Natural killer cell (primary cell): ENCODE measurements at regions not wholly inside any gene's neighbourhood (a gene's known extent, or its start where the extent isn't known, plus 50 kb on each side); places are given as distances from the start of the nearest gene placed in this dataset.
"Not testable (repeated sequence)": the region's sequence is repeated elsewhere in the genome, so short reads cannot be mapped to it uniquely, and the experiment has no call there.

Experiments used
- ATAC-seq, 3 donors: fragments of 150-1000 bp in 2 of 3; fragments of 200-7000 bp in 1 of 3; cut with Tn5 transposase; 1 replicate in 1 of 3; 2 replicates in 2 of 3; pipeline ENCODE4 v1.10.0; 2021; ENCODE audit warnings: mild to moderate bottlenecking in 2 of 3, moderate library complexity in 2 of 3
- DNase-seq, 2 donors: peaks; one replicate each; pipeline versions ENCODE4 v3.0.0 to v3.0.0-alpha.2; 2013 to 2021; ENCODE audit warnings: mixed read lengths in 1 of 2
- H3K27ac ChIP-seq: one replicate; pipeline ENCODE4 v1.5.1; 2013; ENCODE audit warnings: mild to moderate bottlenecking, low read length
- H3K27me3 ChIP-seq: one replicate; pipeline ENCODE4 v1.6.1; 2013; ENCODE audit warnings: low read length; ENCODE audit not compliant: control insufficient read depth, insufficient read depth
- H3K36me3 ChIP-seq: one replicate; pipeline ENCODE4 v1.6.1; 2013; ENCODE audit warnings: low read length; ENCODE audit not compliant: control insufficient read depth, insufficient read depth
- H3K4me1 ChIP-seq: one replicate; pipeline ENCODE4 v1.6.1; 2013; ENCODE audit warnings: low read length; ENCODE audit not compliant: control insufficient read depth, insufficient read depth
- H3K4me3 ChIP-seq: one replicate; pipeline ENCODE4 v1.5.1; 2013; ENCODE audit warnings: low read length
- H3K9me3 ChIP-seq: one replicate; pipeline ENCODE4 v1.6.1; 2013; ENCODE audit warnings: low read length; ENCODE audit not compliant: control insufficient read depth, insufficient read depth
- H3K27ac Mint-ChIP-seq, 2 donors: one replicate each; pipeline ENCODE4 v1.8.0; 2022; ENCODE audit warnings: mild to moderate bottlenecking in 2 of 2, mixed read lengths in 2 of 2, moderate library complexity in 1 of 2
- H3K27me3 Mint-ChIP-seq, 2 donors: one replicate each; pipeline ENCODE4 v1.8.0; 2022; ENCODE audit warnings: low read depth in 2 of 2, mixed read lengths in 2 of 2
- H3K36me3 Mint-ChIP-seq: one replicate; pipeline ENCODE4 v1.8.0; 2022; ENCODE audit warnings: mixed read lengths
- H3K4me1 Mint-ChIP-seq, 2 donors: one replicate each; pipeline ENCODE4 v1.8.0; 2022; ENCODE audit warnings: mixed read lengths in 2 of 2
- H3K4me3 Mint-ChIP-seq: one replicate; pipeline ENCODE4 v1.8.0; 2022; ENCODE audit warnings: mild to moderate bottlenecking, moderate library complexity, mixed read lengths
- H3K9me3 Mint-ChIP-seq, 2 donors: one replicate each; pipeline ENCODE4 v1.8.0; 2022; ENCODE audit warnings: mixed read lengths in 2 of 2
- CTCF ChIP-seq: fragments of 200-600 bp; IDR thresholded peaks from one replicate; pipeline ENCODE4 v1.8.0; 2022; ENCODE audit warnings: antibody characterized with exemption
- WGBS: methylation state at CpG from one replicate; pipeline ENCODE4 v1.1.7; 2013; ENCODE audit warnings: missing lambda C conversion rate; ENCODE audit not compliant: insufficient coverage; 5-methylcytosine and 5-hydroxymethylcytosine counted together
- intact Hi-C: fragments of 100-400 bp; cut with micrococcal nuclease; formaldehyde crosslinking; loops from one replicate; pipeline ENCODE4 v1.14.2; 2022

- Mint-ChIP-seq H3K27ac (no peak overlapping the region), H3K27me3 (no peaks in the 10 kb centered on the region), H3K9me3 (peaks cover 13 to 15% of the 10 kb centered on the region in 2 donors), H3K4me3 (no peak overlapping the region), H3K4me1 (no peaks in the 10 kb centered on the region), H3K36me3 (peaks cover 7% of the 10 kb centered on the region)
- DNase-seq (no peak), ATAC-seq (no peak)
- Histone ChIP-seq H3K27me3 (no peaks in the 10 kb centered on the region), H3K27ac (no peak overlapping the region), H3K9me3 (peaks cover 5% of the 10 kb centered on the region), H3K4me3 (no peak overlapping the region), H3K4me1 (no peaks in the 10 kb centered on the region), H3K36me3 (no peaks in the 10 kb centered on the region)
- WGBS: 37% methylated on average over 2 of the region's 2 CpGs
- no peak for TF ChIP-seq CTCF
- intact Hi-C loops: no loop called here
Observed at GRCh38 chr3:86413645-86414044, 577.3 kb downstream of the VGLL3 start.

GRCh38 chr3:86410587-86410986 is 580.4 kb downstream of the VGLL3 start:
- Mint-ChIP-seq H3K4me1 (no peaks in the 10 kb centered on the region), H3K9me3 (peaks cover 12 to 17% of the 10 kb centered on the region in 2 donors), H3K36me3 (peaks cover 7% of the 10 kb centered on the region), H3K27ac (no peak overlapping the region), H3K4me3 (no peak overlapping the region), H3K27me3 (no peaks in the 10 kb centered on the region)
- WGBS: 81% methylated on average over 2 of the region's 2 CpGs
- intact Hi-C loops: no loop called here
- no peaks in the 10 kb centered on the region for H3K27me3 ChIP-seq
- ATAC-seq (no peak), DNase-seq (no peak)
- no peak for TF ChIP-seq CTCF
- no peak overlapping the region for H3K4me3 ChIP-seq
- no peaks in the 10 kb centered on the region for H3K36me3 ChIP-seq
- H3K9me3 ChIP-seq: peaks cover 5% of the 10 kb centered on the region
- no peaks in the 10 kb centered on the region for H3K4me1 ChIP-seq
- no peak overlapping the region for H3K27ac ChIP-seq

GRCh38 chr3:86389759-86390158 is 601.2 kb downstream of the VGLL3 start:
- Mint-ChIP-seq H3K36me3 (peaks cover 15% of the 10 kb centered on the region), H3K9me3 (peaks cover 8 to 22% of the 10 kb centered on the region in 2 donors)
- H3K27ac Mint-ChIP-seq, H3K27me3 Mint-ChIP-seq, H3K27ac ChIP-seq, H3K9me3 ChIP-seq, H3K4me1 ChIP-seq, H3K4me1 Mint-ChIP-seq, H3K4me3 ChIP-seq, intact Hi-C loops, ATAC-seq, H3K4me3 Mint-ChIP-seq, H3K36me3 ChIP-seq, H3K27me3 ChIP-seq, DNase-seq: not testable (repeated sequence)
- WGBS: 67% methylated on average over 5 of the region's 5 CpGs

- TF ChIP-seq CTCF: no peak
- no peak overlapping the region for H3K4me3 Mint-ChIP-seq
- no peaks in the 10 kb centered on the region for H3K27me3 Mint-ChIP-seq
- Histone ChIP-seq H3K36me3 (no peaks in the 10 kb centered on the region), H3K4me1 (no peaks in the 10 kb centered on the region), H3K4me3 (no peak overlapping the region), H3K9me3 (peaks cover 4% of the 10 kb centered on the region), H3K27ac (no peak overlapping the region), H3K27me3 (no peaks in the 10 kb centered on the region)
- WGBS: 85% methylated on average over 4 of the region's 4 CpGs
- no peak overlapping the region for H3K27ac Mint-ChIP-seq
- no peak for ATAC-seq
- DNase-seq: no peak
- H3K9me3 Mint-ChIP-seq: peaks cover 9 to 22% of the 10 kb centered on the region in 2 donors
- H3K36me3 Mint-ChIP-seq: peaks cover 17% of the 10 kb centered on the region
- H3K4me1 Mint-ChIP-seq: no peaks in the 10 kb centered on the region
- intact Hi-C loops: no loop called here
Observed at GRCh38 chr3:86388820-86389219, 602.1 kb downstream of the VGLL3 start.
